HG02571 (cell line): ENCODE measurements at regions not wholly inside any gene's neighbourhood (a gene's known extent, or its start where the extent isn't known, plus 50 kb on each side); places are given as distances from the start of the nearest gene placed in this dataset.
"Not testable (repeated sequence)": the region's sequence is repeated elsewhere in the genome, so short reads cannot be mapped to it uniquely, and the experiment has no call there.

Source experiments
- ATAC-seq: cut with Tn5 transposase; IDR thresholded peaks from one replicate; pipeline ENCODE4 v1.9.1; 2021; ENCODE audit warnings: mild to moderate bottlenecking, moderate library complexity; ENCODE audit not compliant: unreplicated experiment

DNA sequence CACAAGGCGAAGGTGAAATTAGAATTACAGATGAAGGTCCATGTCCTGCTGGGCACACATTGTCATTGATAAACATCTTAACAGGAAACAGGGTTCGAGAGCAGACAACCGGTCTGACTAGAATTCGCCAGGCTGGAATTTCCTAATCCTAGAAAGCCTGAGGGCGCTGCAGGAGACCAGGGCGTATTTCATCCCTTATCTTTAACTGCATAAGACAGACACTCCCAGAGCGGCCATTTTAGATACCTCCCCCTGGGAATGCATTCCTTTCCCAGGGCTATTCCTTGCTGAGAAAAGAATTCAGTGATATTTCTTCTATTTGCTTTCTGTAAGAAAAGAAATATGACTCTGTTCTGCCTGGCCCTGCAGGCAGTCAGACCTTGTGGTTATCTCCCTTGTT is 357.7 kb downstream of the FAM170A start:
- ATAC-seq, result not testable (repeated sequence)

DNA sequence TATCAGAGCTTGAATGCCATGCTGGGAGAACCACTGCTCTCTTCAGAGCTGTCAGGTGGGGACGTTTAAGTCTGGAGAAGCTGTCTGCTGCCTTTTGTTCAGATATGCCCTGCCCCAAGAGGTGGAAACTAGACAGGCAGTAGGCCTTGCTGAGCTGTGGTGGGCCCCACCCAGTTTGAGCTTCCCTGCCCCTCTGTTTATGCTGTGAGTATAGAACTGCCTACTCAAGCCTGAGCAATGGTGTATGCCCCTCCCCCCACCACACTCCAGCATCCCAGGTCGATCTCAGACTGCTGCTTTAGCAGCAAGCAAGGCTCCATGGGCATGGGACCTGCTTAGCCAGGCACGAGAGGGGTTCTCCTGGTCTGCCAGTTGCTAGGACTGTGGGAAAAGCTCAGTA is 362.3 kb downstream of the FAM170A start:
- ATAC-seq, result no peak

DNA sequence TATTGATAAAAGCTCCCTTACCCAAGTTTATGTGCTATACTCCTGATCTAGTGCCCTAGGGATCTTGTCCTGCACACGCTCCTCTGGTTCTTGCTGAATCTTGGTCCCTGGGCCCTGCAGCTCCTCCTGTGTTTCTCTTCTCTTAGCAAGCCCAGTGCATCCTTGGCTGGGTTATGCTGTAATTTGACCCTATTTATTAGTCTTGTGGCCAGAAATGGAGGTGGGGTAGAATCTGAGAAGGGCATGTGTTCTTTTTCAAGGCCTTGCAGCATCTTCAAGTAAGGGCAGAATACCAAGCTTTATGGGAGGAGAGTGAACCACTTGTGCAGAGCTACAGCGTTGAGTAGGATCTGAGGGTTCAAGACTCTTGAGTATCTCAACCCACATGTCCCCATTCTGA is 366.8 kb downstream of the FAM170A start:
- ATAC-seq, result no peak

DNA sequence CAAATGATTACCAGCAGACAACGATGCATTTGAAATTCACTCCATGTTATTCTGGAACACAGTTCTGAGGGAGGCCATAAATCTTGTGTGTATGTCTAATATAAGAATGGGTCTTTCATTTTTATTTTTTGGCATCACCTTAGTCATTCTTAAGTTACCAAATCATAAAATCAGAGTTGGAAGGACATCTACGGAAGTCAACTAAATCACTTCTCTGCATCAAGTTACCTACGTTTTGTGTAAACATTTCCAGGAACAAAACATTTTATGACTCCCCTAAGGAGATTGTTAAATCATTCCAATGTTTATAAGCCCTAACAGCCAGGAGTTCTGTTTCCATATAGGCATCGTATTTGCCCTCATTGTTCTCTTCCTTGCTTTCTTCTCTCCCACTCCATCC is 378.2 kb downstream of the FAM170A start:
- ATAC-seq, result no peak

DNA sequence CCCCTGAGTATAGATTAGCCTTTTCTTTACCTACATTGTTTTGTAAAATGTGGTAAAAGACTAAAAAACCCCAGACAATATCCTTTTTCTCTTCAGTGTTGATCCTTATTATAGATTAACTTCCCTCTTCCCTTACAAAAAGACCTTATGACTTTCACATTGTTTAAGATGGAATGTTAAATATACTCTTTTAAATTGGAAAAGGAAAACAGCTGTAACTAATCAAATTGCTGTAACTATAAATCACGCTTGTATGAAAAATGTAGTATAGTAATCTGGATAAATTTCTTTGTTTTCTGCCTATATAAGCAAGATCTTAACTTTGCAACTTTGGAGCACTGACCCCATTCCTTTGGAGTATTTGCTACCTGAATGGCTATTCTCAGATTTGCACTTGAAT is 383.1 kb downstream of the FAM170A start:
- ATAC-seq, result no peak

DNA sequence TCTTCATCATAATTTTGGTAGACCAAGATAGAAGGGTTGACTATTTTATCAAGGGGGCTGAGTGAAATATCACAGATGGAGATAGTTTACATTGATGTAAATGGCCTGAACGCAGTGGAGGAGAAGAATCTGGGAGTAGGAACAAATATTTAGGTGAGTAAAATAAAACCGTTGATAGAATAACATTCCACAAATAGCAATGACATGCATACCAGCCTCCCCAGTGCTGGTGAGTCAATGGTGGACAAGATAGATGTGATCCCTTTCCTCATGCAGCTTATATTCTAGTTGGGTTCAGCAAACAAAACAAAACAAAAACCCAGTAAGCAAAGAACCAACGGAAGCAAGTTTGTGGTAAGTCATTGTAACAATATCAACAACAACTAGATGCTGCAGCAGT is 385.2 kb downstream of the FAM170A start:
- ATAC-seq, result no peak

DNA sequence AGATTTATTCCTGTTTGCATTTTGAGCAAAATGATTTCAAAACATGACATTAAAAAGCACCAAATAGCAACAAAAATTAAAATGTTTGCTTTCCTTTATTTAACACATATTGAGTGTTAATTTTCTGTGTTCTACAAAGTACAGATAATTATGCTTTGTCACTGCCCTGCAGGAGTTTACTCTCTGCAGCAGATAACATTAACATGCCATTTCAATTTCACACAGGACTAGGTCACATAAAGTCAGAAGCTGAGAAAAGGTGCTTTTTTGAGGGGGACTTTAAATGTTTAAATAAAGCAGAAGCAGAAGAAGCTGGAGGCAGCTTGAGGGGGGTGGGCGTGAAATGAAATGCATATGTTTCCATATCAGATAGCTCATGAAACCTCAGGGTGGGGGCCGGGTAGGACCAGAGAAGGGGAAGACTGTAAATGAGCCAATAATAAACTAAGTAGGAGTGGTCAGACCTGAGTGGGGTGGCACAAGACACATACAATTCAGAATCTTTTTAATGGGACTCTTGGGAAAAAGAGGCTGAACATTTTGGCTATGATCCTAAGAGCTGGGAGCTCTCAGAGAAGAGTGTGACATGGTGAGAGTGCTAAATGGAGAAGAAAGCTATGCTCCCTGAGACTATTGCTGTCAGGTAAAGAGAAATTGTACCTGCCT is 387.5 kb downstream of the FAM170A start:
- no peak for ATAC-seq

DNA sequence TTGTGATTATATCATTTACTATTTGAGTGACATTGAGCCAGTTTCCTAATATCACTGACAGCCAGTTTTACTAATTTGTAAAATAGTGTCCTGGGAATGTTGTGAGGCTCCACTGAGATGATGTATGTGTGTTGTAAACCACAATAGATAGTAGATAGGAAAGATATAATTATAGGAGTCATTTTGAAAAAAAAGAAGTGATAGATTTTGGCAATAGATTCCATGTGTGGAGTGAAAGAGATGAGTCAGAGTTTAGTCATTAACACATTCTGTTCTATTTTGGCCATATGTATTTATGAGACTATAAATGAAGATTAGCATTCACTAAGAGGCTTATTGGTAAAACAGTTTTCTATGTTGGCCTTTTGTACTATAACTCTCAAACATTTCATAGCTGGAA is 388.2 kb downstream of the FAM170A start:
- ATAC-seq, result no peak

DNA sequence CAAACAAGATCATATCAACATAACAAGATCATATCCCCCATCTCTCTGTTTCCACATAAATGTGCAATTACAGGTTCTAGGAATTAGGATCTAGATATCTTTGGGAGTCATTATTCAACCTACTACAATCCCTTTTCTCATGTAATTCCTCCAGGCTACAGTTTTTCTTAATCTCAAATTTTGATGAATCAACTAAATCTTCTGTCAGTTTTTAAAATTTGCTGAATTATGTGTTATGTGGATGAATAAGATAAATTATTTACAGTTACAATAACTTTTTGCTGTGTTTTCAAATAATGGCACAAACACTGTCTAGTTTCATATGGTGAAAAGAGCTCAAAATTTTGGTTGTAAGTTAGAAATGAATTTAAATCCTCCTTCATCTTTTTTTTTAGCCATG is 405.8 kb downstream of the FAM170A start:
- ATAC-seq, result no peak

DNA sequence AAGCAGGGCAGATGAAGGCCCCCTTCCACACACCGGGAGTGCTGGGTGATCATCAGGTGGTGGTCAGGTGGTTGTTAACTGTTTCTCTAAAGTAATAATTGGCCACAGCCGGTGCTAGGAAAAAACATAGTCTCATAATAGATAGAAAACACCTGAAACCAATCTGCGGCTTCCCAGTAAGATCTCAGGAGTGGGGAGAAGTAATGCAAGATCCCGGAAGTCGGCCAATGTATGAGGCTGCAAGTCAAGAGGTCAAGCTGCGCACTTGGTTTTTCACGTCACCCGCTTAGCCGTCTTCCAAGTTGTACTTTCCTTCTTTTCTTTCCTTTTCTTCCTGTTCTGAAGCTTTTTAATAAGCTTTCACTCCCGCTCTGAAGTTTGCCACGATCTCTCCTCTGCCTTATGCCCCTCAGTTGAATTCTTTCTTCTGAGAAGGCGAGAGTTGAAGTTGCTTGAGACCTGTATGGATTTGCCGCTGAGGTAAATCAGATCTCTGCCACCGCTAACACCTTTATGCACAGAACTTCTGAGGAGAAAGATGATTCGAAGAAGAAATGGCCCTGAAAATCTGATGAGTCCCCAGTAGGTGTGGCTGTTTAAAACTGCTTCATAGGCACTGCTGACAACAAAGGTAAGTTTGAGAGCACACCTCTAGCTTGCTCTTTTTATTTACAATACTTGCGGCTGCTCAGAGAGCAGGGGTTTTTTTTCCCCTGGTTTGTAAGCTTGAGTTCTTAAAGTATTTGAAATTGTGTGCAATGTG is 406.6 kb downstream of the FAM170A start:
- ATAC-seq, result no peak

DNA sequence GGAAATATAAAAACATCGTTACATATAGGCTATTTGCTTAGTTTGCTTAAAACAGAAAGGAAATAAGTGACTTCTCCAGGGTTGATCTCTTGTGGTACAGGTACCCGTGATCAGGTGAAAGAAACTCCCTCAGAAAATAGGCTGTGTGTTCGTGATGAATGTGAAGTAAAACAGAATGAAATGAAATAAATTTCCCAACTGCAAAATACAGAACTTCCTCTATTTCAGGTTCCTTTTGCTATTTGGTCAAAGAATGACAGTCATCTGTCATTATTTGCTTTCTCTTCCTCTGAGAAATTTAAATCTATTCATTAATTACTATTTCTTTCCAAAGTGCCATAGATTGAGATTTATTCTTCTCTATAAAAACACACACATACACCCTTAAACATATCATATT is 408.1 kb downstream of the FAM170A start:
- ATAC-seq, result no peak

DNA sequence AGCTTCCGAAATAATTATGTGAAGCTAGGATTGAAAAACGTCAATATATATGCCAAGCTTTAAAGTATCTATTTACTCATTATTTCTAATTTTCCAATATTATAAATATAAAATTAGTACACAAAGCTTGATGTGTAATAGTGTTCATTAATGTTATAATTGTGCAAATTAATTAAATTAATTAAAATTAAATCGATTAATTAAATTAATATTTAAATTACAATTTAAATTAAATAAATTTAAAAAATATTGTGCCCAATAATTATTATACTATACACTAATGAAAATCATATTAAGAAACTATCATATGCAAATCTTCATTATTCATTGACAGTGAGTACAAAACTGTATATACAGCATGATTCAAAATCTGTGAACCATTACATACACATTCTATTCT is 409.8 kb downstream of the FAM170A start:
- no peak for ATAC-seq

DNA sequence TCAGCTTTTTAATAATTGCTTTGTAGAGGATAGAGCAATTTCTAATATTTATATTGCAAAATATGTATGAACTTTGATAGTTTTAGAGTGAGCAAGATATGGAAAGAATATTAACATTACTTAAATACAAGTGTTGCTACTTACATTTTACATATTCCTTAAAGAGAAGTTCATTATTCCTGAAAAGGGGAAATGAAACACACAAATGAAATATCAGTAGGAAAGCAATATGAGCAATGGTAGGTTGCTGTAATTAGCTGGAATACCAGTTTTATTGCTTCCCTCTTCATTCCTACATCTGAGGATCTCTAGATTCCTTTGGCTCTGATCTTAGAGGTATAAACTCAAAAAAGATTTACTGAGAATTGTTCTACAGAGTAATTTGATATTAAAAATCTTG is 414.1 kb downstream of the FAM170A start:
- no peak for ATAC-seq

DNA sequence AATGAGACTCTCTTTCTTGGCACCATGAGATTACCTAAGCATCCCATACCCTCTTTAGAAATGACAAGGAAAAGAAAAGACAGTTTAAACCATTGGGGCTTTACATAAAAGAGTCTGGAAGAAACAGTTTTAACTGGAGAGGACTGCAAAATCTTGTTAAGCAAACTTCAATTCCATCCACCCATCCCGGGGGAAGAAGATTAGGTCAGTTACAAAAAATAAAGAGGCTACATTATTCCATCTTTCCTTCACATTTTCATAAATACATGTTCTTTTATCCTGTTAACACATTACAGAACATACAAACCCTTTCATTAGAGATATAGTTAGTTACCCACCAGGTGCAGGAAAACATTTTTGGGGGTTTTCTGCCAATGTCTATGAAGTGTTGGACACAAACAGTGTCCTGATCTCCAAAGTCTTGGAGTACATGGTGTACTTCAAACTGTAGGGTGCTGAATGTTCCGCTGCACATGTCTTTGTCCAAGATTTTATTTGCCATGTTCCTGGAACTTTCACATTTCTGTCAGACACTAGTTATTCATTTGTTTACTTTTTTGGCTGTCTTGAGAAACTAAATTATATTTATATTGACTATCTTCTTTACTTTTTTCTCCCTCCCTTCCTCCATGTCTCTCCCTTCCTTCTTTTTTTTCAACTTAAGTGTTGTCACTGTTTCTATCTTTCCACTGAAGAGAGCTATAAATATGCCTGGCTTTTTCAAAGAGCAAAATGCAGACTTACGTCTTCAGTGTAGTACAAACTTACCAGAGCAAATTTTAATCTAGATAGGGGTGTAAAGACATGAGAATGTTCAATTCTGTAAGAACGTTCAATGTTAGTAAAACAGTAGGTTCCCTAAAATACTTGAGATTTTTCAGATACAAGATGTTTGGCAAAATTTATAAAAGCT is 410.9 kb upstream of the PRR16 start:
- no peak for ATAC-seq

DNA sequence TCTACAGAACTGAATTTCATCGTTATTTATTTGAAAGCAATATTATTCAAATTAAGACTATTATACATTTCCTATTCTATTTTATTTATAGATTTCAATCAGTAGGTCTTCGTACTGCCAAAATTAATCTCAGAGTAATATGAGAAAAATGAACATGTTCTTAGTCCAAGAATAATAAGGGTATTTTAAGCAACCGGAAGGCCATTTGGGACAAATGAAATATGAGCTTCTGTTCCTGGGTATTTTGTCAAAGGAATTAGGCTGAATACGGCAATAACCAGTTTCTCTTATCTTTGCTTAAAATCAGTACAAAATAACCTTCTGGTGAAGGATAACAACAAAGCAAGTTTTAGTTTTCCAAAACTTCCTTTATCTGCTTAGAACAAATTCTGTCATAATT is 410.3 kb upstream of the PRR16 start:
- ATAC-seq, result no peak

DNA sequence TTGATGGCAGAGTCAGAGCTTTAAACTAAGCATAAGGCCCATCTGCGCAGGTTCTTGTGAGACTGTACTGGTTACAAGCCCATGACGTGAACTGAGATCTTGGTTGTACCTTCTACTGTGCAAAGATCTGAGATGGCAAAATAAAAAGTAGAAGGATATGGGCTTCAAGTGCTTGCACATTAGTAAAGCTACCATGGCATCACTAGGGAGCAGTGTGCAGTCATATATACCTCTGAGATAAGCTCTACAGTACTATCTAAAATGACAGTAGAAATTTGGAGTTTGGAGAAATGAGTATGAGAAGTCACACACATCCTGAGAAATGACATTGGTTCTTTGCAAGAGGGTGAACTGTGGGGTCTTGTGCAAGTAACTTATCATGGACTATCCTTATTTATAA is 408.2 kb upstream of the PRR16 start:
- no peak for ATAC-seq

DNA sequence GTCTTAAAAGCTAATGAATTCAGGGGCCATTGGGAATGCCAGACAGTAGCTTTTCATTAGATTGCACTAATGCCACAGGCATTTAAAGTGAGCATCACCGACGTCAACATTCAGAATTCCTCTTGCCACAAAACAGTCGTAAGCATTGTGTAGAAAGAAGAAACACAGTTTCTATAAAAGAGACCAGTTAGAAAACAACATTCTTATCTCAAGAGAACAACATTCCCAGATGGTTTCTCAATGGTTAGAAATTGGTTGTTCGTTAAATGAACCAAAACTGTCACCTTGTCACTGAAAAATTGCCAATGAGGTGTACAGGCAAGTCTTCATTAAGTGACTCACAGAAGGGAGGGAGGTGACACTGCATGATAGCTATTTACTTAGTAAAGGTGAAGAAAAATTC is 401.6 kb upstream of the PRR16 start:
- ATAC-seq, result no peak

DNA sequence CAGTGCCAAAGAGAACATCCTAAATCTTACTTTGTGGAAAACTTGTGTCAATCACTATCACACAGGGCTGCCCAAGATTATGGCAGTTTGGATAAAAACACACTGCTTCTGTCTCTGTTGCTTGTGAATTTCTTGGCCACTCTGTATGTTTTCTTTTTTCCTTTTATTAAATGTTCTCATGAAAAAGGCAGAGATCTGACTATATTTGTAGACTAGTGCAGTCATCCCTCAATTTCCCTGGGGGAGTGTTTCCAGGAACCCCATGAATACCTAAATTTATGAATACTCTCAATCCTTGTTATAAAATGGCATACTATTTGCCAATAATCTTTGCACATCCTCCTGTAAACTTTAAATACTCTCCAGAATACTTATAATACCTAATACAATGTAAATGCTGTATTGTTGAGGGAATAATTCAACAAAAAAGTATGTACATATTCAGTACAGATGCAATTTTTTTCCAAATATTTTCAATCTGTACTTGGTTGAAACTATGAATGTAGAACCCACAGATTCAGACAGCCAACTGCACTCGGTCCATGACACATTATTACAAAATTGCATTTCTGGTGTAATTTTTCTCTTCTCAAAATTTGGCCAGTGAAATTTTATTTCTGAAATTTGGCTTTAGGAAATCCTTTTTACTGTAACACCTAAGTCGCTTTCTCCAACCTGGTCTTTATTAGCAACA is 391.9 kb upstream of the PRR16 start:
- ATAC-seq, result no peak

DNA sequence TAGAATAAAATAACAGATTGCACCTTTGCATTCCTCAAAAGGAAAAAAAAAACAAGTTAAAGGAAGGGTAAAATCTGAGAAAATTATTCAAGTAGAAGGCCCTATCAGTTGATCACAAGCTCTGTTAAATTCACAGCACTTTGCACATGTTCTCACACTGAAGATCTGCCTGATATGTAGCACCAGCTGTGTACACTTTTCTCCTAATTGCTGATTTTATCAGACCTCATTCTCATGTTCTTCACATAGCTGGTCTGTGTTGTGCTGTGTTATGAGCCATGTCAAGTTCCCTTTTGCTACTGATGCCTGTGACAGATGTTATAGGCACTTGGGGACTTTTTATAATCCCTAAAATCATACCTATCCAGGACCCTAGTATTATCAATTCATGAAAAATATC is 390.4 kb upstream of the PRR16 start:
- ATAC-seq, result no peak

DNA sequence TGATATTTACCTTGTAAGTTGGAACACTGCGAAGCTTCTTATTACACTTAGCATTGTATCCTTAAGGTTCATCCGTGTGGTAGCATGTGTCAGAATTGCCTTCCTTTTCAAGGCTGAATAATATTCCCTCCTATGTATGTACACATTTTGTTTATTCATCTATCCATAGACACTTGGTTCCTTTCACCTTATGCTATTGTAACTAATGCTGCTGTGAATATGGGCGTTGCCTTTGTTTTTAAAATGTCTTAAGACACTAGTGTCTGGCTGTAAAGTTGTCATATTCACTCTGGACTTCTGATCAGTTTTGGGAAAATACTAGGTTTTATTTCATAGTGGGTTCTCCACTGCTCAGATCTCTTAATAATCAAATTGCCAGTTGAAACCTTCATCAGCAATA is 383.3 kb upstream of the PRR16 start:
- no peak for ATAC-seq
